ENCODE measurements at regions not wholly inside any gene's neighbourhood (a gene's known extent, or its start where the extent isn't known, plus 50 kb on each side); places are given as distances from the start of the nearest gene placed in this dataset.

DNA sequence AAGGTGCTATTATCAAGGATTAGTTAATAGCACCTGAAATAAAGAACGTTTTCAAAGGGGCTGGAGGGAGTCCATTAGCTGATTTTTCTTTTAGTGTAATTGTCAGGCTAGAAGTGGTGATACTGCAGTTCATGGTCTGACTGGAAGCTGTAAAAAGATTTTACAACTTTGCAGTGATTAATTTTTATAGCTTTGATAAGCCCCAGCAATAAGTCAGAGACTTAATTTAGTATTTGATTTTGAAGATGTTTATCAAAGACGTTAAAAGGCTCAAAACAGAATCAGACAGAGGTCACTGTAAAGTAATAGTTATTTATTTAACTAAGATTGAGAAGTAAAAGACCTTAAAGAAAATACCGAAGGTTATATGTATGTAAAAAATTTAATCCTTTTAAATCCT lies 165.5 kb upstream of the FMN2 start:
- TF ChIP-seq, protein P1, sequence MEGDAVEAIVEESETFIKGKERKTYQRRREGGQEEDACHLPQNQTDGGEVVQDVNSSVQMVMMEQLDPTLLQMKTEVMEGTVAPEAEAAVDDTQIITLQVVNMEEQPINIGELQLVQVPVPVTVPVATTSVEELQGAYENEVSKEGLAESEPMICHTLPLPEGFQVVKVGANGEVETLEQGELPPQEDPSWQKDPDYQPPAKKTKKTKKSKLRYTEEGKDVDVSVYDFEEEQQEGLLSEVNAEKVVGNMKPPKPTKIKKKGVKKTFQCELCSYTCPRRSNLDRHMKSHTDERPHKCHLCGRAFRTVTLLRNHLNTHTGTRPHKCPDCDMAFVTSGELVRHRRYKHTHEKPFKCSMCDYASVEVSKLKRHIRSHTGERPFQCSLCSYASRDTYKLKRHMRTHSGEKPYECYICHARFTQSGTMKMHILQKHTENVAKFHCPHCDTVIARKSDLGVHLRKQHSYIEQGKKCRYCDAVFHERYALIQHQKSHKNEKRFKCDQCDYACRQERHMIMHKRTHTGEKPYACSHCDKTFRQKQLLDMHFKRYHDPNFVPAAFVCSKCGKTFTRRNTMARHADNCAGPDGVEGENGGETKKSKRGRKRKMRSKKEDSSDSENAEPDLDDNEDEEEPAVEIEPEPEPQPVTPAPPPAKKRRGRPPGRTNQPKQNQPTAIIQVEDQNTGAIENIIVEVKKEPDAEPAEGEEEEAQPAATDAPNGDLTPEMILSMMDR (conservative IDR thresholded peaks at IDR 0.05 in 1 of 2, IDR thresholded peaks at IDR 0.05 in 1 of 2; ENCODE audit: low read depth in 1 of 2, low read length in 2 of 2) = no peak
- TF ChIP-seq EZH2 (IDR thresholded peaks at IDR 0.05; ENCODE audit: low read length, missing control alignments) = no peak
